HUES6 (cell line): ENCODE measurements at regions not wholly inside any gene's neighbourhood (a gene's known extent, or its start where the extent isn't known, plus 50 kb on each side); places are given as distances from the start of the nearest gene placed in this dataset.
"Not testable (repeated sequence)": the region's sequence is repeated elsewhere in the genome, so short reads cannot be mapped to it uniquely, and the experiment has no call there.

Source experiments
- H3K27ac ChIP-seq: 2 replicates; pipeline ENCODE4 v1.7.0; 2013; ENCODE audit warnings: low read depth, mild to moderate bottlenecking, low read length, inconsistent platforms
- H3K27me3 ChIP-seq: 2 replicates; pipeline ENCODE4 v1.6.1; 2013; ENCODE audit warnings: low read length; ENCODE audit not compliant: control insufficient read depth, insufficient read depth
- H3K36me3 ChIP-seq: 2 replicates; pipeline ENCODE4 v1.6.1; 2013; ENCODE audit warnings: low read length; ENCODE audit not compliant: control insufficient read depth, insufficient read depth
- H3K4me1 ChIP-seq: 2 replicates; pipeline ENCODE4 v1.6.1; 2013; ENCODE audit warnings: low read length; ENCODE audit not compliant: control insufficient read depth, insufficient read depth
- H3K4me3 ChIP-seq: 2 replicates; pipeline ENCODE4 v1.5.1; 2013; ENCODE audit warnings: low read depth, low read length
- H3K9ac ChIP-seq: one replicate; pipeline ENCODE4 v1.6.1; 2013; ENCODE audit warnings: mild to moderate bottlenecking, low read length
- H3K9me3 ChIP-seq: 2 replicates; pipeline ENCODE4 v1.6.1; 2013; ENCODE audit warnings: low read depth, low read length; ENCODE audit not compliant: control insufficient read depth, insufficient read depth

DNA sequence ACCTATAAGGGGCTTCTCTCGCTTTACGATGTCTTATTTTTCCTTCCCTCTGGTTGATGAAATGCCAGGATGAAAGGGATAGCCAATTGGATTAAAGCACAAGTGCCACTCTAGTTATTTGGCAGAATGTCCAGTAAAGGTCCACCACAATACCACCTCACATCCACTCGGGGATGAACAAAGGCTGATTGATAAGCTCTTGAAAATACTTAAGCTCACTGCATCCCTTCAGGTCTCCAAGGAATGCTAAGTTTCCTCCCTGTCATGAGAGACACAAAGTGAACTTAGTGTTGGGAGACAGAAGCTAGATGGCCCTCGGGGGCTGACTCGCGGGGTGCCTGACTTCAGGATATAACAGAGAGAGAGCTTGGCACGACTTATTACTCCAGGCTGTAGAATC is 185.9 kb upstream of the ZNF644 start:
- H3K9me3 ChIP-seq, H3K36me3 ChIP-seq, H3K4me3 ChIP-seq, H3K9ac ChIP-seq, H3K27ac ChIP-seq, H3K4me1 ChIP-seq, H3K27me3 ChIP-seq: not testable (repeated sequence)

DNA sequence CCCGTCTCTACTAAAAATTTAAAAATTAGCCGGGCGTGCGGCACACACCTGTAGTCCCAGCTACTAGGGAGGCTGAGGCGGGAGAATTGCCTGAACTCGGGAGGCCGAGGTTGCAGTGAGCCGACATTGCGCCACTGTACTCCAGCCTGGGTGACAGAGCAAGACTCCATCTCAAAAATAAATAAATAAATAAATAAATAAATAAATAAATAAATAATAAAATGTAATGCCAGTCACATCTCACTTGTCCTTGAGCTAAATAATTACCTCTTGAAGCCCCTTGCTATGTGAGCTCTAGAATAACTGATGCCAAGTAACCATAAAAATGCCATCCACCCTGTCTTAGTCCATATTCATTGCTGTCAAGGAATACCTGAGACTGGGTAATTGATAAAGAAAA is 182.3 kb upstream of the ZNF644 start:
- H3K27ac ChIP-seq, H3K9ac ChIP-seq, H3K27me3 ChIP-seq, H3K9me3 ChIP-seq, H3K36me3 ChIP-seq, H3K4me3 ChIP-seq, H3K4me1 ChIP-seq: not testable (repeated sequence)

DNA sequence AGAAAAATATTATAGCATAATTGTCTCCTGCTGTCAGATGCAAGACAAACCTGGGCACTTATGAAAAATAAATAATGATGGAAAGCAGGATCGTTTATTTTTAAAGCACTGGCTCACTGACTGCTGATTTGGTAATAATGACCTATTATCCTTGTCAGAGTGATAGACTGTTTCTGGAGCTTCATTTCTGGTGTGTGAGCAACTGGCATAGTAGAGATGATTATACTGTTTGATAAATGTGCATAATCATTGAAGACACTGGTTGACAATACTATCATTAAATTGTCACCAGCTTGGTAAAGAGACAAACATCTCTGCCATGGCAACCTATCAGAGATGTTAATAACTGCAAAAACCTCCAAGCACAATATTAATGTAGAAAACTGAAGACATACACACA is 179.9 kb upstream of the ZNF644 start:
- Histone ChIP-seq H3K27ac (no peak overlapping the region), H3K36me3 (no peaks in the 10 kb centered on the region), H3K4me1 (no peaks in the 10 kb centered on the region), H3K9me3 (no peaks in the 10 kb centered on the region), H3K9ac (no peak overlapping the region), H3K27me3 (no peaks in the 10 kb centered on the region), H3K4me3 (no peak overlapping the region)

DNA sequence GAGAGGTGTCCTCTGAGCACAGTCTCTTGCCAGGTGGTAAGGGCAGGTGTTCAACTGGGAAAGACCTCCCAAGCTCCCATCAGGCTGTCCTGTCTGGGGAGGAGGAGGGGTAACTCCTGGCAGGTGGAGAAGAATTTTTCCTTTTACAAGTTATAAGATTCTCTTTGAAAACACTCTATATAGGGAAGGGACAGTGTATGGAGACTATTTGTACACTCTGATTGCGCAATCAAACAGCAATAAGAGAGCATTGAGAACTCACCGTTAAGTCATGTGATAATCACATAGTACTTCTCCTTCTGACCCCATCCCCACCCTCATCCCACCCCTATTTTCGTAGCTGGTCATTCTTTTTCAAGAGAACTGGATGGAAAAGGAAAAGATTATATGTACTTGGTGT is 179.3 kb upstream of the ZNF644 start:
- H3K27me3 ChIP-seq: no peaks in the 10 kb centered on the region
- no peaks in the 10 kb centered on the region for H3K9me3 ChIP-seq
- no peaks in the 10 kb centered on the region for H3K4me1 ChIP-seq
- no peaks in the 10 kb centered on the region for H3K36me3 ChIP-seq
- no peak overlapping the region for H3K4me3 ChIP-seq
- H3K27ac ChIP-seq: no peak overlapping the region
- no peak overlapping the region for H3K9ac ChIP-seq

DNA sequence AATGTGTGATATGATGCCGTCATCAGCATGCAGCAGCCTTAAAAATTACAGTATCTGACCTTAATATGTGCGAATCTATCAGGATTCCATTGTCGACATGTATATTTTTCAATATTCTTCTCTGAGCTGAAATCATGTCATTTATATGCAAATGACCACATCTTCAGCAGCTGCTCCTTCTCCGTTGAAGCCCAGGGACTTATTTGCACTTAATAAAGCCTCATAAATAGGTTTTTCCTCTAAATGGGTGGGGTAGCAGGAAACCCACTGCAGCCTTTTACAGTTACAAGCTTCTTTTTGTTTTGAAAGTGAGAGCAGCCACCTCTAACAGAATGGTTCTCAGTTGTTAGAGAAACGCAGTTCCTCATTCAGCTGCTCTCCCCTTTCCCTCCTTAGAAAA is 178.8 kb upstream of the ZNF644 start:
- no peak overlapping the region for H3K9ac ChIP-seq
- no peak overlapping the region for H3K4me3 ChIP-seq
- no peaks in the 10 kb centered on the region for H3K4me1 ChIP-seq
- H3K9me3 ChIP-seq: no peaks in the 10 kb centered on the region
- H3K27me3 ChIP-seq: no peaks in the 10 kb centered on the region
- H3K27ac ChIP-seq: no peak overlapping the region
- no peaks in the 10 kb centered on the region for H3K36me3 ChIP-seq

DNA sequence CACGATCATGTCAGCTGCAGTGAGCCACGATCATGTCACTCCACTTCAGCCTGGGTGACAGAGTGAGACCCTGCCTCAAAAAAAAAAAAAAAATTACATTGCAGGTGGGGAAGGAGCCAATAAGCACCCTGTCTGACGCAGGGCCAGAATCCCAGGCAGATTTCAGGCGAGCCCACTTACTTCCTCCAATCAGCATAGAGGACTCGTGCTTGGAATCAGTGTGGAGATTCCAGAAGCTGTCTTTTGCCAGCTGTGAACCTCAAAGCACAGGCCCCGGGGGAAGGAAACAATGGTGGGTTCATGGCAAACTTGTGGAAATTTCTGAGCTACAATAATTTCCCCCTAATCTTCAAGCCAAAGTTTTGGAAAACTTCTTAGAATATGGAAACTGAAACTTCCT is 178.2 kb upstream of the ZNF644 start:
- H3K27ac ChIP-seq: no peak overlapping the region
- no peaks in the 10 kb centered on the region for H3K9me3 ChIP-seq
- no peaks in the 10 kb centered on the region for H3K4me1 ChIP-seq
- no peaks in the 10 kb centered on the region for H3K36me3 ChIP-seq
- no peak overlapping the region for H3K4me3 ChIP-seq
- no peaks in the 10 kb centered on the region for H3K27me3 ChIP-seq
- no peak overlapping the region for H3K9ac ChIP-seq

DNA sequence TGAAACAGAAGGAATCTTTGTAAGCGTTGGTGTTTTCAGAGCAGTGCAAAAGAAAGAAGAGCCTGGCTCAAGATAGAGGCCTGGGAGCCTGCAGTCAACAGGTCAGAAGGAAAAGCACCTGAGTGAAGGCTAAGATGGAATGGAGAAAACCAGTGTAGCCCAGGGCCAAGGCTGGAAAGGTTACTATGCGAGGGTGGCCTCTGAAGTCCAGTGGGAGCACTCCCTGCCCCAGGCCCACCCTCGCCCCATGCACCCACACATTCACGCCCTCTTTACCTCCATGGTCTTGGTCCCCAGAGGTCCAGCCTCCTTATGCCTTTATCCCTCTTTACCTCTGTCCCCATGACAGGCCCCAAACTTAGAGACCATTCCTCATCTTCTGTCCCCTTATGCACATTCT is 169.2 kb upstream of the ZNF644 start:
- H3K4me1 ChIP-seq: no peaks in the 10 kb centered on the region
- H3K9ac ChIP-seq: no peak overlapping the region
- no peaks in the 10 kb centered on the region for H3K9me3 ChIP-seq
- no peak overlapping the region for H3K4me3 ChIP-seq
- H3K27ac ChIP-seq: no peak overlapping the region
- H3K27me3 ChIP-seq: no peaks in the 10 kb centered on the region
- H3K36me3 ChIP-seq: no peaks in the 10 kb centered on the region

DNA sequence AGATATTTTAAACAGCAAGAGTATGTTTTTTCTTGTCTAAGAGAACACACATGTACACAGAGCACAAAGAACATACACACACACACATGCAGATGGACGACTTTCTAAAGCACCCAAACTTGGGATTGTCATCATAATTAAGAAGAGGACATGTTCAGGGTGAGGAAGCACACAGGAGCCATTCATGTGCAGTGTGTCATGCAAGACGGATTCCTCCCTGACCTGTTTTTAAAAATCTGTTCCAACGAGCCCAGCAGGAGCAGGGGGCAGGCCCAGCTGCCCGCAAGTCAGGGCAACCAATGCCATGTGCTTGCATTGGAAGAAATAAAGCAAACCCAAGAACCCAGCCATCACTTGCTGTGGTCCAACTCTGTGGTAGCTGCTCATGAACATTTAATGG is 167.3 kb upstream of the ZNF644 start:
- Histone ChIP-seq H3K9me3 (no peaks in the 10 kb centered on the region), H3K27me3 (no peaks in the 10 kb centered on the region), H3K27ac (no peak overlapping the region), H3K36me3 (no peaks in the 10 kb centered on the region), H3K4me3 (no peak overlapping the region), H3K9ac (no peak overlapping the region), H3K4me1 (no peaks in the 10 kb centered on the region)

DNA sequence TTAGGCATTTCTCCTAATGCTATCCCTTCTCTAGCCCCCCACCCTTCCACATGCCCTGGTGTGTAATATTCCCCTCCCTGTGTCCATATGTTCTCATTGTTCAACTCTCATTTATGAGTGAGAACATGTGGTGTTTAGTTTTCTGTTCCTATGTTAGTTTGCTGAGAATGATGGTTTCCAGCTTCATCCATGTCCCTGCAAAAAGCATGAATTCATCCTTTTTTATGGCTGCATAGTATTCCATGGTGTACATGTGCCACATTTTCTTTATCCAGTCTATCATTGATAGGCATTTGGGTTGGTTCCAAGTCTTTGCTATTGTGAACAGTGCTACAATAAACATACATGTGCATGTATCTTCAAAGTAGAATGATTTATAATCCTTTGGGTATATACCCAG is 161.0 kb upstream of the ZNF644 start:
- H3K4me3 ChIP-seq, H3K9ac ChIP-seq, H3K27me3 ChIP-seq, H3K27ac ChIP-seq, H3K9me3 ChIP-seq, H3K4me1 ChIP-seq, H3K36me3 ChIP-seq: not testable (repeated sequence)

DNA sequence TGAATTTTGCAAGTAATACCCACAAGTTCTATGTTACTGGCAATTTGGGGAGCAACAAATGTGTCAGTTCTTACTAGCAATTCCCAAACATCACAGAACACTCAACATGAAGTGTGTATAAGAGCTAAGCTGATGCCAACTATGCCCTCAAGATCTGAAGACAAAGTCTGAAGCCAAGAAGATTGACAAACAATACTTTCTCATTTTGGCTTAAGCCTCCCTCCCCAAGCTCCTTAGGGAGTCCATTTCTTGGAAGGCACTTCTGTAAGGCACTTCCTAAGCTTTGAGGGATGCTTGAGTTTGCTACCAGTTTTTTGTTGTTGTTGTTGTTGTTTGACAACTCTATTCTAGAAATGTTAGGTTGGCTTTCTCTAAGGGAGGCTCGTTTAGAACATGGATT is 154.4 kb upstream of the ZNF644 start:
- Histone ChIP-seq H3K4me3 (no peak overlapping the region), H3K9me3 (no peaks in the 10 kb centered on the region), H3K27ac (no peak overlapping the region), H3K4me1 (no peaks in the 10 kb centered on the region), H3K36me3 (no peaks in the 10 kb centered on the region), H3K9ac (no peak overlapping the region), H3K27me3 (no peaks in the 10 kb centered on the region)

DNA sequence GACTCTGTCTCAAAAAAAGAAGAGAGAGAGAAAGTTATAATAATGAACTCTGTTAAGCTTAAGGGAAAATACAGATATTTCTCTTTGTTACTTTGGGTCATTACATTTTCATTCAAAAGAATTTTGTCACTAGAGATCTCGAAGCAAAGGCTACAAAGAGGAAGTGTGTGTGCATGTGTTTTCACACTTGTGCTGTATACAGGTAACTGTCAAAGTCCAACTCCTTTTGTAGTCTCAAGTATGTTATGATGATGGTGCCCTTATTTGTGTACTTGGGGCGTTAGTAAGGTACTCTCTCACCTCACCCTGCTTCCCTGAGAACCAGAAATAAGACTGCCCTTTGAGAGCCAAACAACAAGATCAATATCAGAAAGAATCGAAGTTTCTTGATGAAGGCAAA is 152.9 kb upstream of the ZNF644 start:
- no peak overlapping the region for H3K9ac ChIP-seq
- no peaks in the 10 kb centered on the region for H3K4me1 ChIP-seq
- no peaks in the 10 kb centered on the region for H3K36me3 ChIP-seq
- no peak overlapping the region for H3K4me3 ChIP-seq
- no peak overlapping the region for H3K27ac ChIP-seq
- H3K9me3 ChIP-seq: no peaks in the 10 kb centered on the region
- no peaks in the 10 kb centered on the region for H3K27me3 ChIP-seq

DNA sequence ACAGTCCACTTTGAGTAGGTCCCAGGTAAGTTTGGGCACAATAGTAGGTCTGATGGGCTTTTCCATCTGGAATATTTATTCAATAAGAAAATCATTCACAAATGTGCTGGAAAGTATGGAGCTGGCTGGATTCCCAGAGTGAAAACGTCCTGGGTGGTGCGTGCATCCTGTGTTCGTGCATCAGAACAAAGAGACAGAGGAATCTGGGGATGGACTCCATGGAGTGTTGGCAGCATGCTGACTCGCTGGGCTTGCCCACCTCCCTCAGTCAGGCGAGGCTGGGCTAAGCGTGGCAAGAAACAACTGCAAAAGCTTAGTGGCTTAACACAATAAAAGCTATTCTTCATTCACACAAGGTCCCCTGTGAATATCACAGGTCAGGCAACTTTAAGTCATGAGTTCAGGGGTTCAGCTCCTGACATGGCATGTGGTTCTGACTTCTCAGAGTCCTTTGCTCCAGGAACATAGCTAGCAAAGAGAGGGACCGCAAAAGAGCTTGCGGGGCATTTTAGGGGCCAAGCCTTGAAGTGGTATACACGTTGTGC is 151.6 kb upstream of the ZNF644 start:
- H3K4me3 ChIP-seq: no peak overlapping the region
- H3K27me3 ChIP-seq: no peaks in the 10 kb centered on the region
- H3K9ac ChIP-seq: no peak overlapping the region
- H3K36me3 ChIP-seq: no peaks in the 10 kb centered on the region
- no peak overlapping the region for H3K27ac ChIP-seq
- no peaks in the 10 kb centered on the region for H3K9me3 ChIP-seq
- no peaks in the 10 kb centered on the region for H3K4me1 ChIP-seq
